ENCODE measurements at regions not wholly inside any gene's neighbourhood (a gene's known extent, or its start where the extent isn't known, plus 50 kb on each side); places are given as distances from the start of the nearest gene placed in this dataset.

DNA sequence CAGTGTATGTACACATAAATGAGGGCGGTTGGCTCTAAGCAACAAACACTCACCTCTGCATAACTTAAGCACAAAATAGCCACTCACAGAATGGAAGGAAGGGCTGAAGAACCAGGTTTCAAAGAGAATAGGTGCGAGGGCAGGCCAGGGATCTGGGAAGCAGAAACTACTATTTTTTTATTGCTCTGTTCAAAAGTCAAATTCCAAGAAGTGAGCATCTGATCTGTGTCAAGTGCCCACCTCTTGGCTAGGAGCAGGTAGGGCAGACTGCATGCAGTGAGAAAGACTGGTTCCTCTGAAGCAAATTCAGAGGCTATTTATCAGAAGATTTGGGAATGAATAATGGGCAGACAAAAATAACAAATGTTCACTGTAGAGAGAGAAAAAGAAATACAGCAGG lies 336.4 kb upstream of the CTNNB1 start:
- TF ChIP-seq, protein P1, sequence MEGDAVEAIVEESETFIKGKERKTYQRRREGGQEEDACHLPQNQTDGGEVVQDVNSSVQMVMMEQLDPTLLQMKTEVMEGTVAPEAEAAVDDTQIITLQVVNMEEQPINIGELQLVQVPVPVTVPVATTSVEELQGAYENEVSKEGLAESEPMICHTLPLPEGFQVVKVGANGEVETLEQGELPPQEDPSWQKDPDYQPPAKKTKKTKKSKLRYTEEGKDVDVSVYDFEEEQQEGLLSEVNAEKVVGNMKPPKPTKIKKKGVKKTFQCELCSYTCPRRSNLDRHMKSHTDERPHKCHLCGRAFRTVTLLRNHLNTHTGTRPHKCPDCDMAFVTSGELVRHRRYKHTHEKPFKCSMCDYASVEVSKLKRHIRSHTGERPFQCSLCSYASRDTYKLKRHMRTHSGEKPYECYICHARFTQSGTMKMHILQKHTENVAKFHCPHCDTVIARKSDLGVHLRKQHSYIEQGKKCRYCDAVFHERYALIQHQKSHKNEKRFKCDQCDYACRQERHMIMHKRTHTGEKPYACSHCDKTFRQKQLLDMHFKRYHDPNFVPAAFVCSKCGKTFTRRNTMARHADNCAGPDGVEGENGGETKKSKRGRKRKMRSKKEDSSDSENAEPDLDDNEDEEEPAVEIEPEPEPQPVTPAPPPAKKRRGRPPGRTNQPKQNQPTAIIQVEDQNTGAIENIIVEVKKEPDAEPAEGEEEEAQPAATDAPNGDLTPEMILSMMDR (IDR thresholded peaks at IDR 0.05; ENCODE audit: partially characterized antibody, unreplicated experiment): no peak
- Mint-ChIP-seq H3K9me3 (ENCODE audit: unreplicated experiment) (peaks cover 2% of the 10 kb centered on the region), H3K4me1 (ENCODE audit: low read depth, unreplicated experiment) (peaks cover 4% of the 10 kb centered on the region), H3K36me3 (ENCODE audit: unreplicated experiment) (no peaks in the 10 kb centered on the region), H3K27me3 (ENCODE audit: unreplicated experiment) (peaks cover 4% of the 10 kb centered on the region), H3K4me3 (ENCODE audit: unreplicated experiment) (no peak overlapping the region), H3K27ac (ENCODE audit: unreplicated experiment) (no peak overlapping the region)
- DNase-seq: no peak

DNA sequence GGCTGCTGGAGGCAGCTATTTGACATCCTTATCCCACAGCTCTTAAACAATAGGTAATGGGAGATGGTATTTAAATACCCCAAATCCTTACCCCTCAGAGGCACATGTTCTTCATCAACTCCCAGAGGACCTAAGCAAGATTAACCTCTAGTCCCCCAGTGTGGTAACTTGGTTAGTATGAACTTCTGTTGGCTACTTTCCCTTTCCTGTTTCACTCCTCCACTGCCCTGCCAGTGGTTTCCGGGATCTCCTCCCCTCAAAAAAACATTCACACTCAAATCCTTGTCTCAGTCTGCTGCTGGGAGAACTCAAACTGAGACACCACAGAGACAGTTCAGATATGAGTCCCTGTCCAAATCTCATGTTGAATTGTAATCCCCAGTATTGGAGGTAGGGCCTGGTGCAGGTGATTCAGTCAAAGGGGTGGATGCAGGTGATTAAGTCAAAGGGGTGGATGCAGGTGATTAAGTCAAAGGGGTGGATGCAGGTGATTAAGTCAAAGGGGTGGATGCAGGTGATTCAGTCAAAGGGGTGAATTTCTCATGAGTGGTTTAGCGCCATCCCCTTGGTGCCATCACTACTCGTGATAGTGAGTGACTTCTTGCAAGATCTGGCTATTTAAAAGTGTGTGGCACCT lies 335.0 kb upstream of the CTNNB1 start:
- no peak overlapping the region for H3K4me3 Mint-ChIP-seq (ENCODE audit: unreplicated experiment)
- H3K36me3 Mint-ChIP-seq (ENCODE audit: unreplicated experiment): no peaks in the 10 kb centered on the region
- DNase-seq: no peak
- no peak overlapping the region for H3K27ac Mint-ChIP-seq (ENCODE audit: unreplicated experiment)
- TF ChIP-seq, protein P1 (IDR thresholded peaks at IDR 0.05; ENCODE audit: partially characterized antibody, unreplicated experiment): no peak
- no peaks in the 10 kb centered on the region for H3K27me3 Mint-ChIP-seq (ENCODE audit: unreplicated experiment)
- H3K9me3 Mint-ChIP-seq (ENCODE audit: unreplicated experiment): peaks cover 2% of the 10 kb centered on the region
- H3K4me1 Mint-ChIP-seq (ENCODE audit: low read depth, unreplicated experiment): peaks cover 12% of the 10 kb centered on the region

DNA sequence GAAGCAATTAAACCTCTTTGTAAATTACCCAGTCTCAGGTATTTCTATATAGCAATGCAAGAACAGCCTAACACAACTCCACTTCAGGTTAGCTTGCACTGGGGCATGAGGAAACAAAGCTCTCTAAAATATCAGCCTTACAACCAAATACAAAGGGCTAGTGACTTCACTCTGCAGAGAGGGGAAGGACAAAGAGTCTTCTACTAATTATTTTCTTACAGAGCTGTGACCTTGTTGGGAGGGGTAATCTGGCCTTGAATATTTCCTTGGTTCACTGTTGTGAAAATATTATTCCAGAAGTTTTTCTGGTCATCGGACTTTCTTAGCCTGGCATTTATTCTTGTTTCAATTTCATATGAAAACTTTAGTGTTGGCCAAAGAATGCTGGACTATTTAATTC lies 334.4 kb upstream of the CTNNB1 start:
- Mint-ChIP-seq H3K4me3 (ENCODE audit: unreplicated experiment) (no peak overlapping the region), H3K27me3 (ENCODE audit: unreplicated experiment) (no peaks in the 10 kb centered on the region), H3K9me3 (ENCODE audit: unreplicated experiment) (peaks cover 2% of the 10 kb centered on the region), H3K27ac (ENCODE audit: unreplicated experiment) (no peak overlapping the region), H3K36me3 (ENCODE audit: unreplicated experiment) (no peaks in the 10 kb centered on the region), H3K4me1 (ENCODE audit: low read depth, unreplicated experiment) (peaks cover 10% of the 10 kb centered on the region)
- TF ChIP-seq, protein P1 (IDR thresholded peaks at IDR 0.05; ENCODE audit: partially characterized antibody, unreplicated experiment): no peak
- no peak for DNase-seq

DNA sequence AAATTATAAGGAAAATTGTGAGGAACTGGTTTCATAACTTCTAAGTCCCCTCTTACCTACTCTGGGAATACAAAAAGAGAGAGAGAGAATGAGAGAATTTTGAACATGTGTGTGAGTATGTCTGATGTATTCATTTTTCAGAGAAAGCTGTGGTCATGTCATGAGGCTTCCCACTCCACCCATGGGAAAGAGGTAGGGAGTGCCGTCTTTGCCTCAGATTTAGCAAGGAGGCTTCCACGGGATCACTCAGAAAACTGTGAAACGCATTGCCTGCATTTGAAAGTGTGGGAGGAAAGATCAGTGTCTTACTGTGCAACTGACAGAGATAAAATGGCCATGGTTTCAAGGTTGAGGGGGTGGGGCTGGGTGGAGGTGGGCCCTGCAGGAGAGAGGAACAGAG lies 331.5 kb upstream of the CTNNB1 start:
- no peak overlapping the region for H3K27ac Mint-ChIP-seq (ENCODE audit: unreplicated experiment)
- TF ChIP-seq, protein P1 (IDR thresholded peaks at IDR 0.05; ENCODE audit: partially characterized antibody, unreplicated experiment): no peak
- no peak overlapping the region for H3K4me3 Mint-ChIP-seq (ENCODE audit: unreplicated experiment)
- no peak for DNase-seq
- H3K4me1 Mint-ChIP-seq (ENCODE audit: low read depth, unreplicated experiment): peaks cover 29% of the 10 kb centered on the region
- H3K36me3 Mint-ChIP-seq (ENCODE audit: unreplicated experiment): no peaks in the 10 kb centered on the region
- peaks cover 4% of the 10 kb centered on the region for H3K27me3 Mint-ChIP-seq (ENCODE audit: unreplicated experiment)
- H3K9me3 Mint-ChIP-seq (ENCODE audit: unreplicated experiment): peaks cover 8% of the 10 kb centered on the region

DNA sequence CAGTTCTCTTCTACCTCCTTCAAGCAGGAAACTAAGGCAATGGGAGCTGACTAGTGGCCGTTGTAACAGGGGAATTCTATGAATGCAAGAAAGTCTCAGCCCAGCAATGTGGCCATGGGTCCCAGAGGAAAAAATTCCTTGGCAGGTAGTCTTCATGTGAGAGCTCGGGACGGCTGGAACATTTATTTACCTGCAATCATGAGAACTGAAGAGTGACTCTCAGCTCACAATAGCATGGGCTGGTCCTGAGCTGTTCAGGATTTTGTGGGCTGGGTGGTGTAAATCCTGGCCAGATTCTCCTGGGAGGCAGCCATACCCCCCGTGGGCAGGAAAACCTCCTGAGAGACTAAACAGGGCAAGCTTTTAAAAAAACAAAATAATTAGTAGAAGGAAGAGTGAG lies 330.3 kb upstream of the CTNNB1 start:
- DNase-seq: no peak
- TF ChIP-seq, protein P1 (IDR thresholded peaks at IDR 0.05; ENCODE audit: partially characterized antibody, unreplicated experiment): no peak
- H3K36me3 Mint-ChIP-seq (ENCODE audit: unreplicated experiment): no peaks in the 10 kb centered on the region
- peaks cover 39% of the 10 kb centered on the region for H3K4me1 Mint-ChIP-seq (ENCODE audit: low read depth, unreplicated experiment)
- peaks cover 8% of the 10 kb centered on the region for H3K9me3 Mint-ChIP-seq (ENCODE audit: unreplicated experiment)
- no peak overlapping the region for H3K4me3 Mint-ChIP-seq (ENCODE audit: unreplicated experiment)
- peaks cover 5% of the 10 kb centered on the region for H3K27me3 Mint-ChIP-seq (ENCODE audit: unreplicated experiment)
- no peak overlapping the region for H3K27ac Mint-ChIP-seq (ENCODE audit: unreplicated experiment)
